K562 (cell line): ENCODE measurements at regions not wholly inside any gene's neighbourhood (a gene's known extent, or its start where the extent isn't known, plus 50 kb on each side); places are given as distances from the start of the nearest gene placed in this dataset.

ENCODE experiments used
- ATAC-seq: fragments of 200-7000 bp; cut with Tn5 transposase; 3 replicates; pipeline ENCODE4 v1.9.1; 2020; ENCODE audit warnings: moderate library complexity
- BruUV-seq: library from RNA; stranded (reverse); fragments of 400-500 nt; replicated peaks from 2 replicates; lab custom pipeline; 2021; lab: Mats Ljungman, UMichigan
- CTCF ChIA-PET: fragments of 300-600 bp; formaldehyde crosslinking; extraction: SDS; loops from one replicate; lab custom pipeline; 2021; ENCODE audit warnings: low intra/inter-chr PET ratio; lab: Yijun Ruan, JAX
- POLR2A ChIA-PET: fragments of 300-600, 350-650 bp; sonication (Branson Sonifier 250); formaldehyde crosslinking; extraction: SDS; loops from one replicate; lab custom pipeline; 2021; ENCODE audit warnings: antibody characterized with exemption, inconsistent platforms; lab: Yijun Ruan, JAX
- DNase-seq, 4 experiments: peaks; one replicate each; pipeline versions ENCODE4 v3.0.0 to v3.0.0-alpha.2; 2011 to 2018; ENCODE audit warnings: low spot score in 3 of 4, mixed read lengths in 3 of 4; ENCODE audit errors: extremely low read depth in 1 of 4
- FAIRE-seq: peaks from 2 replicates; lab custom pipeline; 2011; peaks lifted over from hg19 to GRCh38; lab: Jason Lieb, UNC
- H2AFZ ChIP-seq: 2 replicates; pipeline ENCODE4 v1.6.0; 2011; ENCODE audit warnings: low read depth, low read length, control low read depth, inconsistent platforms
- H3K27ac ChIP-seq: fragments of 200-600 bp; 3 replicates; pipeline ENCODE4 v1.8.0; 2011; ENCODE audit warnings: low read depth, mild to moderate bottlenecking, control low read depth, inconsistent platforms, low read length, moderate library complexity, mixed read lengths; ENCODE audit errors: extremely low read depth
- H3K27me3 ChIP-seq, 2 experiments: fragments of 300-600 bp in 1 of 2; 2 replicates in 1 of 2; 3 replicates in 1 of 2; pipeline versions ENCODE4 v1.6.0 to v1.8.0; 2011; ENCODE audit warnings: inconsistent platforms in 2 of 2, low read length in 2 of 2, mild to moderate bottlenecking in 1 of 2, mixed read lengths in 1 of 2, moderate library complexity in 1 of 2; ENCODE audit not compliant: control insufficient read depth in 2 of 2, insufficient read depth in 2 of 2
- H3K36me3 ChIP-seq: fragments of 300-600 bp; 3 replicates; pipeline ENCODE4 v1.8.0; 2011; ENCODE audit warnings: mild to moderate bottlenecking, low read length, inconsistent platforms; ENCODE audit not compliant: control insufficient read depth, insufficient read depth
- H3K4me1 ChIP-seq, 2 experiments: fragments of 200-600 bp in 1 of 2; replicated peaks in 1 of 2; 2 replicates in 1 of 2; 3 replicates in 1 of 2; pipeline versions ENCODE4 v1.5.1 to v1.8.0; 2011; ENCODE audit warnings: inconsistent platforms in 2 of 2, low read length in 2 of 2, mild to moderate bottlenecking in 1 of 2, mixed read lengths in 1 of 2, moderate library complexity in 1 of 2; ENCODE audit not compliant: control insufficient read depth in 2 of 2, insufficient read depth in 2 of 2
- H3K4me2 ChIP-seq: 2 replicates; pipeline ENCODE4 v1.6.1; 2011; ENCODE audit warnings: low read length, control low read depth, inconsistent platforms, mixed read lengths; ENCODE audit not compliant: insufficient read depth
- H3K4me3 ChIP-seq: fragments of 200-600 bp; sonication (generic), shearing (Covaris generic); 2 replicates; pipeline ENCODE4 v1.5.1; 2016; ENCODE audit warnings: control low read depth, inconsistent platforms
- H3K79me2 ChIP-seq: fragments of 200-600 bp; 3 replicates; pipeline ENCODE4 v1.8.0; 2011; ENCODE audit warnings: low read length, inconsistent platforms; ENCODE audit not compliant: control insufficient read depth, insufficient read depth
- H3K9ac ChIP-seq, 2 experiments: 2 replicates each; pipeline versions ENCODE4 v1.6.0 to v1.6.1; 2011; ENCODE audit warnings: low read depth in 2 of 2, low read length in 2 of 2, control low read depth in 1 of 2, inconsistent platforms in 1 of 2, mild to moderate bottlenecking in 1 of 2, mixed read lengths in 1 of 2; ENCODE audit not compliant: insufficient read depth in 1 of 2
- H3K9me1 ChIP-seq: one replicate; pipeline ENCODE4 v1.6.0; 2011; ENCODE audit warnings: inconsistent platforms, mild to moderate bottlenecking, low read length, moderate library complexity; ENCODE audit not compliant: control insufficient read depth, insufficient read depth
- H3K9me3 ChIP-seq: replicated peaks from 2 replicates; pipeline ENCODE4 v1.5.1; 2011; ENCODE audit warnings: low read depth, low read length, inconsistent platforms; ENCODE audit not compliant: control insufficient read depth, insufficient read depth
- H4K20me1 ChIP-seq: replicated peaks from 2 replicates; pipeline ENCODE4 v1.6.1; 2011; ENCODE audit warnings: low read length, inconsistent platforms, mixed read lengths; ENCODE audit not compliant: control insufficient read depth, insufficient read depth
- FOXP1 ChIP-seq: sonication (generic); formaldehyde crosslinking; IDR thresholded peaks from 2 replicates; pipeline ENCODE4 v1.8.0; 2022; ENCODE audit warnings: mild to moderate bottlenecking, missing genetic modification reagents
- NFIC ChIP-seq: fragments of 450-650 bp; IDR thresholded peaks from 2 replicates; pipeline ENCODE4 v1.6.1; 2017; ENCODE audit warnings: mild to moderate bottlenecking, inconsistent platforms
- PTRF ChIP-seq: fragments of 450-650 bp; IDR thresholded peaks from 2 replicates; pipeline ENCODE4 v1.6.1; 2016; ENCODE audit warnings: mild to moderate bottlenecking, missing genetic modification characterization, missing compliant biosample characterization
- RUNX1 ChIP-seq: sonication (generic); IDR thresholded peaks from 2 replicates; pipeline ENCODE4 v1.6.1; 2016; ENCODE audit warnings: antibody characterized with exemption, low read depth
- SP1 ChIP-seq: sonication (generic); formaldehyde crosslinking; IDR thresholded peaks from 2 replicates; pipeline ENCODE4 v1.8.1; 2022; ENCODE audit warnings: mild to moderate bottlenecking, missing genetic modification reagents
- TRIM28 ChIP-seq: fragments of 450-650 bp; IDR thresholded peaks from 2 replicates; pipeline ENCODE4 v1.6.1; 2017
- XRCC5 ChIP-seq: fragments of 200-400 bp; formaldehyde crosslinking; IDR thresholded peaks from 2 replicates; pipeline ENCODE4 v1.6.1; 2017; ENCODE audit warnings: low read depth, mild to moderate bottlenecking, low read length
- ZNF212 ChIP-seq: fragments of 450-650 bp; formaldehyde crosslinking; IDR thresholded peaks from 2 replicates; pipeline ENCODE4 v1.4.0; 2020; ENCODE audit warnings: mild to moderate bottlenecking
- ZNF253 ChIP-seq: fragments of 250-450 bp; sonication (Bioruptor Pico); conservative IDR thresholded peaks from 2 replicates; pipeline ENCODE4 v1.6.1; 2021; ENCODE audit warnings: mild to moderate bottlenecking
- WGBS: fragments of 100-300 bp; shearing (Covaris generic); methylation state at CpG from one replicate; pipeline ENCODE4 v1.1.6; 2016; ENCODE audit warnings: low coverage, mixed read lengths; ENCODE audit not compliant: insufficient coverage; ENCODE audit errors: missing lambda C conversion rate; 5-methylcytosine and 5-hydroxymethylcytosine counted together
- in situ Hi-C: fragments of 300-500 bp; cut with MboI; formaldehyde crosslinking; loops from 4 replicates; pipeline ENCODE4 v1.15.0; 2018; ENCODE audit warnings: inconsistent platforms, mixed read lengths
- intact Hi-C: fragments of 100-400 bp; cut with micrococcal nuclease; formaldehyde crosslinking; loops from 2 replicates; pipeline ENCODE4 v1.14.2; 2022
- TF ChIP-seq, protein P1 (sequence below): sonication (generic); IDR thresholded peaks from 2 replicates; pipeline ENCODE4 v1.6.1; 2016
- TF ChIP-seq, protein P2 (sequence below): sonication (generic); formaldehyde crosslinking; IDR thresholded peaks from 2 replicates; pipeline ENCODE4 v1.8.1; 2023; ENCODE audit warnings: mild to moderate bottlenecking, missing genetic modification reagents
- TF ChIP-seq, protein P3 (sequence below), 3 experiments: IDR thresholded peaks in 2 of 3; conservative IDR thresholded peaks in 1 of 3; 2 replicates each; pipeline ENCODE4 v1.5.1; 2011 to 2012; ENCODE audit warnings: low read length in 3 of 3, mild to moderate bottlenecking in 3 of 3, control low read depth in 2 of 3, improper control_type of control experiment in 1 of 3, inconsistent platforms in 1 of 3, low read depth in 1 of 3, mixed read lengths in 1 of 3, moderate library complexity in 1 of 3; ENCODE audit not compliant: insufficient read depth in 2 of 3
- TF ChIP-seq, protein P4 (sequence below): fragments of 450-650 bp; IDR thresholded peaks from 2 replicates; pipeline ENCODE4 v1.6.1; 2016; ENCODE audit warnings: antibody characterized with exemption
- TF ChIP-seq, protein P5 (sequence below): sonication (generic); formaldehyde crosslinking; IDR thresholded peaks from 2 replicates; pipeline ENCODE4 v1.8.1; 2022; ENCODE audit warnings: missing genetic modification reagents

DNA sequence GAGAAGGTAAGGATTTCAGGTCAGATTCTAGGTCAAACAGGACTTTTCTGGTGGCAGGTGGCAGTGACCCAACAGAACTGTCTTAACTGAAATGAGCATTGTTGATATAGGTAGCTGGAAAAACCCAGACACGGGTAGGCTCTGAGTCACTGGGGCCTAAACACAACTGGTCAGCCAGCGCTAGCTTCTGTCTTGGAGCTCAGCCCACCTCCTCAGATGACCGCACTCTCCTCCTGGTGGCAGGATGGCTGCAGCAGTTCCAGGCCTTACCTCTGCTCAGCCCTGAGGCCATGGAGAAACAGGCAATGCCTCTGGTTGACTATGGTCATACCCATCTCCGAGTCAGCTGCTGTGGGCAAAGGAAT lies 61.1 kb upstream of the GATA2 start:
- Histone ChIP-seq H3K9ac (no peak overlapping the region), H3K27me3 (no peaks in the 10 kb centered on the region), H3K27ac (peak overlapping the region; percentile 61; the same call in 1 of the 3 replicates), H3K4me1 (peaks cover 25 to 41% of the 10 kb centered on the region in 2 experiments), H3K36me3 (no peaks in the 10 kb centered on the region), H3K4me3 (no peak overlapping the region), H2AFZ (peak overlapping the region; percentile 77; the same call in 1 of the 2 replicates), H3K4me2 (no peak overlapping the region), H4K20me1 (no peaks in the 10 kb centered on the region), H3K9me1 (no peaks in the 10 kb centered on the region), H3K79me2 (no peaks in the 10 kb centered on the region), H3K9me3 (no peaks in the 10 kb centered on the region)
- 36% methylated on average over 4 of the region's 4 CpGs for WGBS
- peak; percentile 59 for ATAC-seq
- FAIRE-seq, result no peak
- DNase-seq, result peak in 3 of 4 experiments; percentile 19 to 54 (median 35)
- ChIA-PET POLR2A (interaction anchor here (0.6 to 0.9 kb wide), 4 partner anchors 19 to 247 kb away, joined by 3 to 4 read pairs (median 3); no protein-coding TSS in a partner anchor), CTCF (no interaction called here)
- BruUV-seq, result no TSS peak
- in situ Hi-C loops (no loop called here), intact Hi-C loops (no loop called here)
- no peak for TF ChIP-seq FOXP1
- TF ChIP-seq, protein P1, sequence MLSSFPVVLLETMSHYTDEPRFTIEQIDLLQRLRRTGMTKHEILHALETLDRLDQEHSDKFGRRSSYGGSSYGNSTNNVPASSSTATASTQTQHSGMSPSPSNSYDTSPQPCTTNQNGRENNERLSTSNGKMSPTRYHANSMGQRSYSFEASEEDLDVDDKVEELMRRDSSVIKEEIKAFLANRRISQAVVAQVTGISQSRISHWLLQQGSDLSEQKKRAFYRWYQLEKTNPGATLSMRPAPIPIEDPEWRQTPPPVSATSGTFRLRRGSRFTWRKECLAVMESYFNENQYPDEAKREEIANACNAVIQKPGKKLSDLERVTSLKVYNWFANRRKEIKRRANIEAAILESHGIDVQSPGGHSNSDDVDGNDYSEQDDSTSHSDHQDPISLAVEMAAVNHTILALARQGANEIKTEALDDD, result peak; percentile 36; the same call in 1 of the 2 replicates
- TF ChIP-seq ZNF212 (CRISPR knock-in tag), result no peak
- no peak for TF ChIP-seq PTRF (tag)
- TF ChIP-seq NFIC, result 0 out of 2 replicates have a peak, but pooled peaks have one; percentile 36
- TF ChIP-seq TRIM28, result no peak
- no peak for TF ChIP-seq RUNX1
- TF ChIP-seq SP1, result no peak
- TF ChIP-seq XRCC5, result no peak
- no peak for TF ChIP-seq ZNF253
- TF ChIP-seq, protein P2, sequence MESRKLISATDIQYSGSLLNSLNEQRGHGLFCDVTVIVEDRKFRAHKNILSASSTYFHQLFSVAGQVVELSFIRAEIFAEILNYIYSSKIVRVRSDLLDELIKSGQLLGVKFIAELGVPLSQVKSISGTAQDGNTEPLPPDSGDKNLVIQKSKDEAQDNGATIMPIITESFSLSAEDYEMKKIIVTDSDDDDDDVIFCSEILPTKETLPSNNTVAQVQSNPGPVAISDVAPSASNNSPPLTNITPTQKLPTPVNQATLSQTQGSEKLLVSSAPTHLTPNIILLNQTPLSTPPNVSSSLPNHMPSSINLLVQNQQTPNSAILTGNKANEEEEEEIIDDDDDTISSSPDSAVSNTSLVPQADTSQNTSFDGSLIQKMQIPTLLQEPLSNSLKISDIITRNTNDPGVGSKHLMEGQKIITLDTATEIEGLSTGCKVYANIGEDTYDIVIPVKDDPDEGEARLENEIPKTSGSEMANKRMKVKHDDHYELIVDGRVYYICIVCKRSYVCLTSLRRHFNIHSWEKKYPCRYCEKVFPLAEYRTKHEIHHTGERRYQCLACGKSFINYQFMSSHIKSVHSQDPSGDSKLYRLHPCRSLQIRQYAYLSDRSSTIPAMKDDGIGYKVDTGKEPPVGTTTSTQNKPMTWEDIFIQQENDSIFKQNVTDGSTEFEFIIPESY (CRISPR knock-in tag), result peak; percentile 62
- TF ChIP-seq, protein P3, sequence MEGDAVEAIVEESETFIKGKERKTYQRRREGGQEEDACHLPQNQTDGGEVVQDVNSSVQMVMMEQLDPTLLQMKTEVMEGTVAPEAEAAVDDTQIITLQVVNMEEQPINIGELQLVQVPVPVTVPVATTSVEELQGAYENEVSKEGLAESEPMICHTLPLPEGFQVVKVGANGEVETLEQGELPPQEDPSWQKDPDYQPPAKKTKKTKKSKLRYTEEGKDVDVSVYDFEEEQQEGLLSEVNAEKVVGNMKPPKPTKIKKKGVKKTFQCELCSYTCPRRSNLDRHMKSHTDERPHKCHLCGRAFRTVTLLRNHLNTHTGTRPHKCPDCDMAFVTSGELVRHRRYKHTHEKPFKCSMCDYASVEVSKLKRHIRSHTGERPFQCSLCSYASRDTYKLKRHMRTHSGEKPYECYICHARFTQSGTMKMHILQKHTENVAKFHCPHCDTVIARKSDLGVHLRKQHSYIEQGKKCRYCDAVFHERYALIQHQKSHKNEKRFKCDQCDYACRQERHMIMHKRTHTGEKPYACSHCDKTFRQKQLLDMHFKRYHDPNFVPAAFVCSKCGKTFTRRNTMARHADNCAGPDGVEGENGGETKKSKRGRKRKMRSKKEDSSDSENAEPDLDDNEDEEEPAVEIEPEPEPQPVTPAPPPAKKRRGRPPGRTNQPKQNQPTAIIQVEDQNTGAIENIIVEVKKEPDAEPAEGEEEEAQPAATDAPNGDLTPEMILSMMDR (IDR thresholded peaks at IDR 0.05 in 2 of 3, conservative IDR thresholded peaks at IDR 0.05 in 1 of 3; ENCODE audit: insufficient read depth in 2 of 3, low read depth in 1 of 3, low read length in 3 of 3), result peak in 2 of 3 experiments; percentile 12 to 26; a peak in 2 of 6 replicates
- TF ChIP-seq, protein P4, sequence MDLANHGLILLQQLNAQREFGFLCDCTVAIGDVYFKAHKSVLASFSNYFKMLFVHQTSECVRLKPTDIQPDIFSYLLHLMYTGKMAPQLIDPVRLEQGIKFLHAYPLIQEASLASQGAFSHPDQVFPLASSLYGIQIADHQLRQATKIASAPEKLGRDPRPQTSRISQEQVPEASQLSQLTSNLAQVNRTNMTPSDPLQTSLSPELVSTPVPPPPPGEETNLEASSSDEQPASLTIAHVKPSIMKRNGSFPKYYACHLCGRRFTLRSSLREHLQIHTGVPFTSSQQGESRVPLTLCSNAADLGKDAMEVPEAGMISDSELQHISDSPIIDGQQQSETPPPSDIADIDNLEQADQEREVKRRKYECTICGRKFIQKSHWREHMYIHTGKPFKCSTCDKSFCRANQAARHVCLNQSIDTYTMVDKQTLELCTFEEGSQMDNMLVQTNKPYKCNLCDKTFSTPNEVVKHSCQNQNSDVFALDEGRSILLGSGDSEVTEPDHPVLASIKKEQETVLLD, result no peak
- TF ChIP-seq, protein P5, sequence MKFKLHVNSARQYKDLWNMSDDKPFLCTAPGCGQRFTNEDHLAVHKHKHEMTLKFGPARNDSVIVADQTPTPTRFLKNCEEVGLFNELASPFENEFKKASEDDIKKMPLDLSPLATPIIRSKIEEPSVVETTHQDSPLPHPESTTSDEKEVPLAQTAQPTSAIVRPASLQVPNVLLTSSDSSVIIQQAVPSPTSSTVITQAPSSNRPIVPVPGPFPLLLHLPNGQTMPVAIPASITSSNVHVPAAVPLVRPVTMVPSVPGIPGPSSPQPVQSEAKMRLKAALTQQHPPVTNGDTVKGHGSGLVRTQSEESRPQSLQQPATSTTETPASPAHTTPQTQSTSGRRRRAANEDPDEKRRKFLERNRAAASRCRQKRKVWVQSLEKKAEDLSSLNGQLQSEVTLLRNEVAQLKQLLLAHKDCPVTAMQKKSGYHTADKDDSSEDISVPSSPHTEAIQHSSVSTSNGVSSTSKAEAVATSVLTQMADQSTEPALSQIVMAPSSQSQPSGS (CRISPR knock-in tag), result no peak
